ENCODE measurements at regions not wholly inside any gene's neighbourhood (a gene's known extent, or its start where the extent isn't known, plus 50 kb on each side); places are given as distances from the start of the nearest gene placed in this dataset.
A peak's percentile ranks its signal among the peaks of the same experiment; 100 is the strongest.

- H3K9me3 Mint-ChIP-seq = no peaks in the 10 kb centered on the region
- no peak overlapping the region for H3K27ac Mint-ChIP-seq
- H3K27me3 Mint-ChIP-seq = peaks cover 48% of the 10 kb centered on the region
- no peak for ATAC-seq
- no peak overlapping the region for H3K4me3 Mint-ChIP-seq
- H3K36me3 Mint-ChIP-seq = no peaks in the 10 kb centered on the region
- no peaks in the 10 kb centered on the region for H3K4me1 Mint-ChIP-seq
Measured at GRCh38 chr7:26043801-26044200, 108.2 kb upstream of the NFE2L3 start.

- Mint-ChIP-seq H3K36me3 (no peaks in the 10 kb centered on the region), H3K4me3 (no peak overlapping the region), H3K27me3 (peaks cover 44% of the 10 kb centered on the region), H3K27ac (no peak overlapping the region), H3K9me3 (no peaks in the 10 kb centered on the region), H3K4me1 (no peaks in the 10 kb centered on the region)
- no peak for ATAC-seq
Measured at GRCh38 chr7:26044320-26044719, 107.7 kb upstream of the NFE2L3 start.

GRCh38 chr7:26046150-26046549 lies 105.8 kb upstream of the NFE2L3 start:
- Mint-ChIP-seq H3K36me3 (no peaks in the 10 kb centered on the region), H3K27ac (no peak overlapping the region), H3K9me3 (peaks cover 5% of the 10 kb centered on the region), H3K4me1 (no peaks in the 10 kb centered on the region), H3K27me3 (peaks cover 43% of the 10 kb centered on the region), H3K4me3 (no peak overlapping the region)
- ATAC-seq = no peak

- Mint-ChIP-seq H3K36me3 (no peaks in the 10 kb centered on the region), H3K27me3 (peaks cover 45% of the 10 kb centered on the region), H3K4me3 (no peak overlapping the region), H3K9me3 (peaks cover 5% of the 10 kb centered on the region), H3K27ac (no peak overlapping the region), H3K4me1 (no peaks in the 10 kb centered on the region)
- no peak for ATAC-seq
Measured at GRCh38 chr7:26046878-26047277, 105.1 kb upstream of the NFE2L3 start.

- H3K27ac Mint-ChIP-seq = no peak overlapping the region
- no peak for ATAC-seq
- no peaks in the 10 kb centered on the region for H3K36me3 Mint-ChIP-seq
- no peaks in the 10 kb centered on the region for H3K4me1 Mint-ChIP-seq
- peaks cover 41% of the 10 kb centered on the region for H3K27me3 Mint-ChIP-seq
- peaks cover 5% of the 10 kb centered on the region for H3K9me3 Mint-ChIP-seq
- H3K4me3 Mint-ChIP-seq = no peak overlapping the region
Measured at GRCh38 chr7:26048663-26049062, 103.3 kb upstream of the NFE2L3 start.

- Mint-ChIP-seq H3K4me3 (no peak overlapping the region), H3K9me3 (peaks cover 5% of the 10 kb centered on the region), H3K36me3 (peaks cover 4% of the 10 kb centered on the region), H3K27ac (no peak overlapping the region), H3K27me3 (peaks cover 41% of the 10 kb centered on the region), H3K4me1 (no peaks in the 10 kb centered on the region)
- no peak for ATAC-seq
Measured at GRCh38 chr7:26049081-26049480, 102.9 kb upstream of the NFE2L3 start.

GRCh38 chr7:26051021-26051420 lies 101.0 kb upstream of the NFE2L3 start:
- peaks cover 5% of the 10 kb centered on the region for H3K9me3 Mint-ChIP-seq
- no peak overlapping the region for H3K4me3 Mint-ChIP-seq
- no peak for ATAC-seq
- peaks cover 5% of the 10 kb centered on the region for H3K36me3 Mint-ChIP-seq
- H3K4me1 Mint-ChIP-seq = no peaks in the 10 kb centered on the region
- no peak overlapping the region for H3K27ac Mint-ChIP-seq
- H3K27me3 Mint-ChIP-seq = peaks cover 51% of the 10 kb centered on the region

GRCh38 chr7:26052706-26053105 lies 99.3 kb upstream of the NFE2L3 start:
- H3K27me3 Mint-ChIP-seq = peaks cover 67% of the 10 kb centered on the region
- H3K4me3 Mint-ChIP-seq = no peak overlapping the region
- peaks cover 5% of the 10 kb centered on the region for H3K9me3 Mint-ChIP-seq
- H3K27ac Mint-ChIP-seq = no peak overlapping the region
- H3K4me1 Mint-ChIP-seq = no peaks in the 10 kb centered on the region
- peaks cover 5% of the 10 kb centered on the region for H3K36me3 Mint-ChIP-seq
- ATAC-seq = no peak

GRCh38 chr7:26054386-26054785 lies 97.6 kb upstream of the NFE2L3 start:
- peaks cover 5% of the 10 kb centered on the region for H3K36me3 Mint-ChIP-seq
- no peak for ATAC-seq
- H3K27me3 Mint-ChIP-seq = peaks cover 78% of the 10 kb centered on the region
- no peak overlapping the region for H3K4me3 Mint-ChIP-seq
- H3K27ac Mint-ChIP-seq = no peak overlapping the region
- H3K9me3 Mint-ChIP-seq = peaks cover 5% of the 10 kb centered on the region
- peaks cover 6% of the 10 kb centered on the region for H3K4me1 Mint-ChIP-seq

GRCh38 chr7:26055241-26055640 lies 96.8 kb upstream of the NFE2L3 start:
- Mint-ChIP-seq H3K4me1 (peaks cover 6% of the 10 kb centered on the region), H3K4me3 (no peak overlapping the region), H3K9me3 (peaks cover 5% of the 10 kb centered on the region), H3K27me3 (peaks cover 74% of the 10 kb centered on the region), H3K27ac (no peak overlapping the region), H3K36me3 (peaks cover 5% of the 10 kb centered on the region)
- ATAC-seq = no peak

- Mint-ChIP-seq H3K36me3 (no peaks in the 10 kb centered on the region), H3K4me1 (peaks cover 15% of the 10 kb centered on the region), H3K27ac (no peak overlapping the region), H3K4me3 (no peak overlapping the region), H3K27me3 (peaks cover 79% of the 10 kb centered on the region), H3K9me3 (no peaks in the 10 kb centered on the region)
- no peak for ATAC-seq
Measured at GRCh38 chr7:26060733-26061677, 91.0 kb upstream of the NFE2L3 start.

- no peak overlapping the region for H3K4me3 Mint-ChIP-seq
- peaks cover 15% of the 10 kb centered on the region for H3K4me1 Mint-ChIP-seq
- H3K9me3 Mint-ChIP-seq = no peaks in the 10 kb centered on the region
- H3K27ac Mint-ChIP-seq = no peak overlapping the region
- no peaks in the 10 kb centered on the region for H3K36me3 Mint-ChIP-seq
- peak; percentile 65 for ATAC-seq
- peaks cover 71% of the 10 kb centered on the region for H3K27me3 Mint-ChIP-seq
Measured at GRCh38 chr7:26061678-26062603, 90.1 kb upstream of the NFE2L3 start.

- H3K4me3 Mint-ChIP-seq = no peak overlapping the region
Measured at GRCh38 chr7:26065652-26066051, 86.3 kb upstream of the NFE2L3 start.

GRCh38 chr7:26066736-26067135 lies 85.3 kb upstream of the NFE2L3 start:
- peaks cover 38% of the 10 kb centered on the region for H3K27me3 Mint-ChIP-seq
- H3K4me1 Mint-ChIP-seq = peaks cover 9% of the 10 kb centered on the region
- no peak overlapping the region for H3K27ac Mint-ChIP-seq
- no peak for ATAC-seq
- no peaks in the 10 kb centered on the region for H3K36me3 Mint-ChIP-seq
- H3K9me3 Mint-ChIP-seq = no peaks in the 10 kb centered on the region
- no peak overlapping the region for H3K4me3 Mint-ChIP-seq

More at GRCh38 chr7:26065652-26066051, 86.3 kb upstream of the NFE2L3 start:
- no peaks in the 10 kb centered on the region for H3K36me3 Mint-ChIP-seq
- peaks cover 9% of the 10 kb centered on the region for H3K4me1 Mint-ChIP-seq
- no peak for ATAC-seq
- H3K9me3 Mint-ChIP-seq = no peaks in the 10 kb centered on the region
- peaks cover 47% of the 10 kb centered on the region for H3K27me3 Mint-ChIP-seq
- H3K27ac Mint-ChIP-seq = no peak overlapping the region

GRCh38 chr7:26070290-26070689 lies 81.7 kb upstream of the NFE2L3 start:
- no peak overlapping the region for H3K27ac Mint-ChIP-seq
- H3K9me3 Mint-ChIP-seq = no peaks in the 10 kb centered on the region
- no peak overlapping the region for H3K4me3 Mint-ChIP-seq
- no peaks in the 10 kb centered on the region for H3K4me1 Mint-ChIP-seq
- no peaks in the 10 kb centered on the region for H3K36me3 Mint-ChIP-seq
- ATAC-seq = no peak
- peaks cover 19% of the 10 kb centered on the region for H3K27me3 Mint-ChIP-seq
